GM19240 (cell line): ENCODE measurements at regions not wholly inside any gene's neighbourhood (a gene's known extent, or its start where the extent isn't known, plus 50 kb on each side); places are given as distances from the start of the nearest gene placed in this dataset.

Source experiments
- DNase-seq: peaks from one replicate; pipeline ENCODE4 v3.0.0; 2011; ENCODE audit warnings: low spot score; ENCODE audit not compliant: insufficient read length

- no peak for DNase-seq
Measured at GRCh38 chr18:73966954-73967353, 180.7 kb downstream of the FBXO15 start.

- DNase-seq, result no peak
Measured at GRCh38 chr18:73962256-73962655, 185.4 kb downstream of the FBXO15 start.

- no peak for DNase-seq
Measured at GRCh38 chr18:73961804-73962203, 185.8 kb downstream of the FBXO15 start.

GRCh38 chr18:73959352-73959751 lies 188.3 kb downstream of the FBXO15 start:
- no peak for DNase-seq

- no peak for DNase-seq
Measured at GRCh38 chr18:73954268-73954667, 193.4 kb downstream of the FBXO15 start.

- no peak for DNase-seq
Measured at GRCh38 chr18:73952296-73952946, 195.2 kb downstream of the FBXO15 start.

- DNase-seq, result no peak
Measured at GRCh38 chr18:73950116-73950700, 197.4 kb downstream of the FBXO15 start.

- DNase-seq, result no peak
Measured at GRCh38 chr18:73948497-73948896, 199.1 kb downstream of the FBXO15 start.

- no peak for DNase-seq
Measured at GRCh38 chr18:73948084-73948483, 199.6 kb downstream of the FBXO15 start.

- no peak for DNase-seq
Measured at GRCh38 chr18:73947180-73947921, 200.3 kb downstream of the FBXO15 start.

- DNase-seq, result no peak
Measured at GRCh38 chr18:73945130-73945792, 202.4 kb downstream of the FBXO15 start.

- no peak for DNase-seq
Measured at GRCh38 chr18:73944715-73945114, 202.9 kb downstream of the FBXO15 start.

GRCh38 chr18:73943763-73944162 lies 203.9 kb downstream of the FBXO15 start:
- no peak for DNase-seq

- DNase-seq, result no peak
Measured at GRCh38 chr18:73942956-73943355, 204.7 kb downstream of the FBXO15 start.

- DNase-seq, result no peak
Measured at GRCh38 chr18:73942081-73942625, 205.5 kb downstream of the FBXO15 start.

GRCh38 chr18:73940721-73941120 lies 206.9 kb downstream of the FBXO15 start:
- no peak for DNase-seq

GRCh38 chr18:73939391-73939790 lies 208.2 kb downstream of the FBXO15 start:
- DNase-seq, result no peak

GRCh38 chr18:73933685-73934084 lies 213.9 kb downstream of the FBXO15 start:
- no peak for DNase-seq

- DNase-seq, result no peak
Measured at GRCh38 chr18:73932976-73933375, 214.7 kb downstream of the FBXO15 start.

- no peak for DNase-seq
Measured at GRCh38 chr18:73927496-73927895, 220.1 kb downstream of the FBXO15 start.

GRCh38 chr18:73924836-73925235 lies 222.8 kb downstream of the FBXO15 start:
- no peak for DNase-seq

GRCh38 chr18:73924307-73924706 lies 223.3 kb downstream of the FBXO15 start:
- no peak for DNase-seq
